ENCODE measurements at regions not wholly inside any gene's neighbourhood (a gene's known extent, or its start where the extent isn't known, plus 50 kb on each side); places are given as distances from the start of the nearest gene placed in this dataset.

GRCh38 chr2:155273323-155273722 is 574.8 kb downstream of the KCNJ3 start:
- no peak overlapping the region for H3K4me3 Mint-ChIP-seq
- no peaks in the 10 kb centered on the region for H3K36me3 Mint-ChIP-seq (ENCODE audit: low read depth)
- no peaks in the 10 kb centered on the region for H3K27me3 Mint-ChIP-seq (ENCODE audit: low read depth)
- no peaks in the 10 kb centered on the region for H3K9me3 Mint-ChIP-seq
- no peak for TF ChIP-seq CTCF (IDR thresholded peaks at IDR 0.05; ENCODE audit: unreplicated experiment in 3 of 3)
- H3K4me1 Mint-ChIP-seq: no peaks in the 10 kb centered on the region
- no peak overlapping the region for H3K27ac Mint-ChIP-seq

- H3K27ac Mint-ChIP-seq: no peak overlapping the region
- no peaks in the 10 kb centered on the region for H3K36me3 Mint-ChIP-seq (ENCODE audit: low read depth)
- no peaks in the 10 kb centered on the region for H3K4me1 Mint-ChIP-seq
- H3K27me3 Mint-ChIP-seq (ENCODE audit: low read depth): no peaks in the 10 kb centered on the region
- H3K9me3 Mint-ChIP-seq: no peaks in the 10 kb centered on the region
- TF ChIP-seq CTCF (IDR thresholded peaks at IDR 0.05; ENCODE audit: unreplicated experiment in 3 of 3): no peak
- H3K4me3 Mint-ChIP-seq: no peak overlapping the region
These were observed 568.1 kb downstream of the KCNJ3 start for GRCh38 chr2:155266583-155266982.

GRCh38 chr2:155266109-155266508 is 567.6 kb downstream of the KCNJ3 start:
- TF ChIP-seq CTCF (IDR thresholded peaks at IDR 0.05; ENCODE audit: unreplicated experiment in 3 of 3): no peak
- no peaks in the 10 kb centered on the region for H3K36me3 Mint-ChIP-seq (ENCODE audit: low read depth)
- no peaks in the 10 kb centered on the region for H3K4me1 Mint-ChIP-seq
- no peaks in the 10 kb centered on the region for H3K27me3 Mint-ChIP-seq (ENCODE audit: low read depth)
- H3K9me3 Mint-ChIP-seq: no peaks in the 10 kb centered on the region
- no peak overlapping the region for H3K27ac Mint-ChIP-seq
- H3K4me3 Mint-ChIP-seq: no peak overlapping the region

GRCh38 chr2:155256803-155257202 is 558.3 kb downstream of the KCNJ3 start:
- Mint-ChIP-seq H3K4me3 (no peak overlapping the region), H3K27me3 (ENCODE audit: low read depth) (no peaks in the 10 kb centered on the region), H3K27ac (no peak overlapping the region), H3K4me1 (no peaks in the 10 kb centered on the region), H3K9me3 (no peaks in the 10 kb centered on the region), H3K36me3 (ENCODE audit: low read depth) (no peaks in the 10 kb centered on the region)
- no peak for TF ChIP-seq CTCF (IDR thresholded peaks at IDR 0.05; ENCODE audit: unreplicated experiment in 3 of 3)

GRCh38 chr2:155250800-155251199 is 552.3 kb downstream of the KCNJ3 start:
- Mint-ChIP-seq H3K36me3 (ENCODE audit: low read depth) (no peaks in the 10 kb centered on the region), H3K9me3 (no peaks in the 10 kb centered on the region), H3K4me1 (no peaks in the 10 kb centered on the region), H3K4me3 (no peak overlapping the region), H3K27ac (no peak overlapping the region), H3K27me3 (ENCODE audit: low read depth) (no peaks in the 10 kb centered on the region)
- no peak for TF ChIP-seq CTCF (IDR thresholded peaks at IDR 0.05; ENCODE audit: unreplicated experiment in 3 of 3)

GRCh38 chr2:155240176-155240575 is 541.7 kb downstream of the KCNJ3 start:
- no peaks in the 10 kb centered on the region for H3K4me1 Mint-ChIP-seq
- H3K27ac Mint-ChIP-seq: no peak overlapping the region
- no peak for TF ChIP-seq CTCF (IDR thresholded peaks at IDR 0.05; ENCODE audit: unreplicated experiment in 3 of 3)
- H3K36me3 Mint-ChIP-seq (ENCODE audit: low read depth): no peaks in the 10 kb centered on the region
- H3K27me3 Mint-ChIP-seq (ENCODE audit: low read depth): no peaks in the 10 kb centered on the region
- no peaks in the 10 kb centered on the region for H3K9me3 Mint-ChIP-seq
- H3K4me3 Mint-ChIP-seq: no peak overlapping the region
